ENCODE measurements at regions not wholly inside any gene's neighbourhood (a gene's known extent, or its start where the extent isn't known, plus 50 kb on each side); places are given as distances from the start of the nearest gene placed in this dataset.
"Not testable (repeated sequence)": the region's sequence is repeated elsewhere in the genome, so short reads cannot be mapped to it uniquely, and the experiment has no call there.

- H3K4me3 ChIP-seq: no peak overlapping the region
- H3K4me1 ChIP-seq: no peaks in the 10 kb centered on the region
- intact Hi-C loops (cut with DNase I; ENCODE audit: low total_unique reads): no loop called here
- no peaks in the 10 kb centered on the region for H3K36me3 ChIP-seq
- no peak for DNase-seq (ENCODE audit: low spot score in 2 of 2)
- no peak overlapping the region for H3K27ac ChIP-seq
- TF ChIP-seq POLR2A (IDR thresholded peaks at IDR 0.05) (no peak), CTCF (IDR thresholded peaks at IDR 0.05) (no peak), POLR2AphosphoS5 (IDR thresholded peaks at IDR 0.05) (no peak)
- no peaks in the 10 kb centered on the region for H3K9me3 ChIP-seq
- no peaks in the 10 kb centered on the region for H3K27me3 ChIP-seq
Measured at GRCh38 chr2:64249426-64249825, 105.2 kb upstream of the PELI1 start.

- Histone ChIP-seq H3K27me3 (no peaks in the 10 kb centered on the region), H3K4me1 (no peaks in the 10 kb centered on the region), H3K9me3 (no peaks in the 10 kb centered on the region), H3K4me3 (no peak overlapping the region), H3K27ac (no peak overlapping the region), H3K36me3 (no peaks in the 10 kb centered on the region)
- TF ChIP-seq POLR2A (IDR thresholded peaks at IDR 0.05): no peak
- TF ChIP-seq CTCF (IDR thresholded peaks at IDR 0.05): no peak
- no peak for TF ChIP-seq POLR2AphosphoS5 (IDR thresholded peaks at IDR 0.05)
- intact Hi-C loops (cut with DNase I; ENCODE audit: low total_unique reads): no loop called here
- DNase-seq (ENCODE audit: low spot score in 2 of 2): no peak
Measured at GRCh38 chr2:64250063-64250462, 105.8 kb upstream of the PELI1 start.

GRCh38 chr2:64250751-64251423, 106.7 kb upstream of the PELI1 start:
- intact Hi-C loops (cut with DNase I; ENCODE audit: low total_unique reads): no loop called here
- no peaks in the 10 kb centered on the region for H3K4me1 ChIP-seq
- H3K4me3 ChIP-seq: no peak overlapping the region
- H3K27ac ChIP-seq: no peak overlapping the region
- no peaks in the 10 kb centered on the region for H3K27me3 ChIP-seq
- no peak for TF ChIP-seq POLR2A (IDR thresholded peaks at IDR 0.05)
- TF ChIP-seq CTCF (IDR thresholded peaks at IDR 0.05): no peak
- no peak for TF ChIP-seq POLR2AphosphoS5 (IDR thresholded peaks at IDR 0.05)
- H3K9me3 ChIP-seq: no peaks in the 10 kb centered on the region
- no peak for DNase-seq (ENCODE audit: low spot score in 2 of 2)
- no peaks in the 10 kb centered on the region for H3K36me3 ChIP-seq

GRCh38 chr2:64251497-64252250, 107.5 kb upstream of the PELI1 start:
- DNase-seq (ENCODE audit: low spot score in 2 of 2): no peak
- intact Hi-C loops (cut with DNase I; ENCODE audit: low total_unique reads): no loop called here
- TF ChIP-seq POLR2AphosphoS5 (IDR thresholded peaks at IDR 0.05) (no peak), POLR2A (IDR thresholded peaks at IDR 0.05) (no peak), CTCF (IDR thresholded peaks at IDR 0.05) (no peak)
- Histone ChIP-seq H3K4me3 (no peak overlapping the region), H3K27me3 (no peaks in the 10 kb centered on the region), H3K27ac (no peak overlapping the region), H3K36me3 (no peaks in the 10 kb centered on the region), H3K9me3 (no peaks in the 10 kb centered on the region), H3K4me1 (no peaks in the 10 kb centered on the region)

- H3K9me3 ChIP-seq; H3K36me3 ChIP-seq; H3K27me3 ChIP-seq; H3K27ac ChIP-seq; intact Hi-C loops (cut with DNase I; ENCODE audit: low total_unique reads); H3K4me3 ChIP-seq; H3K4me1 ChIP-seq; DNase-seq (ENCODE audit: low spot score in 2 of 2): not testable (repeated sequence)
Measured at GRCh38 chr2:64252251-64252978, 108.2 kb upstream of the PELI1 start.

GRCh38 chr2:64253421-64253820, 109.2 kb upstream of the PELI1 start:
- intact Hi-C loops (cut with DNase I; ENCODE audit: low total_unique reads); DNase-seq (ENCODE audit: low spot score in 2 of 2): not testable (repeated sequence)

More at GRCh38 chr2:64253421-64253820, 109.2 kb upstream of the PELI1 start:
- H3K9me3 ChIP-seq, H3K27ac ChIP-seq, H3K36me3 ChIP-seq, H3K27me3 ChIP-seq, H3K4me3 ChIP-seq, H3K4me1 ChIP-seq: not testable (repeated sequence)

All from breast epithelium (tissue), 4 donors.